ENCODE measurements at regions not wholly inside any gene's neighbourhood (a gene's known extent, or its start where the extent isn't known, plus 50 kb on each side); places are given as distances from the start of the nearest gene placed in this dataset.
A peak's percentile ranks its signal among the peaks of the same experiment; 100 is the strongest.

DNA sequence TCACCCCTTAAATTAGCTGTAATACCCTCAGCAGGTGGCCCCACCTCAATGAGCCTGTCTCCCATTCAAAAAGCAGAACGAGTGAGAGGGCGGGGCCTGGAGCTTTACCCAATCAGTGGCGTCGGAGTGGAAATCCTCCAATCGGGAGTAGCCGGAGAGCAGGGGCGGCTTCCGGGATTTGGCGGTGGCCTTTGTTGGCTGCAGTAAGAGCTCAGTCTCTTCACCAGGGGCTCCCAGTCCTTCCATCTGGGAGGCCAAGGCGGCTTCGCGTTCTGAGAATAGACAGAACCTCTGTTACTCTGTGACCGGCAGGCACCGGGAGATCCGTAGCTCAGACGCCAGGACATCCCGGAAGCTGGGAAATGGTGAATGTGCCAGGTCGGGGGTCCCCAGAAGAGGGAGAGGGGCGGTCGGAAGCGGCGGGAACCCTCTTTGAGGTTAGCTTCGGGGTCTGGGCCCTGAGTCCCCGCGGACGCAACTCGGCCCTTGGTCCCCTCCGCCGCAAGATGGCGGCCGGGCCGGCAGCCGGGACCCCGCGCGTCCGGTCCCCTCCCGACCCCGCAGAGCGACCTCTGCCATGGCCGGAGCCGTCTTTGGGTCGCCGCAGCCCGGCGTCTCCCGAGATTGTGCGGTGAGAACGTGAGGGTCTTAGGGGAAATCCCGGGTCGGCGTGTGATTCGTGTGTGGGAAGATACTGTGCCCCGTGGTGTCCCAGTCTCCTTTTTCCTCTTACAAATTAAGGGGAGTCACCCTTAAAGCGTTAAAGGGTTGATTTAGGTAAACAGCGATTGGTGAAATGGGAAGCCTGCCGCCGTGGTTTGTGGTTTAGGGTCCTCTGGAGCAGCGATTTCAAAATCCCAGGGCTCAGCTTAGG is 160.3 kb upstream of the ZNF267 start:
- Histone ChIP-seq H3K27ac (ENCODE audit: low read depth in 2 of 2, low read length in 2 of 2) (peak overlapping the region; percentile 93 to 95), H3K9ac (ENCODE audit: low read length in 3 of 3) (peak overlapping the region; percentile 63 to 94 (median 93)), H3K27me3 (ENCODE audit: control insufficient read depth, insufficient read depth, low read length) (no peaks in the 10 kb centered on the region), H3K4me1 (ENCODE audit: control insufficient read depth in 2 of 3, insufficient read depth in 2 of 3, low read depth in 1 of 3, low read length in 3 of 3) (peaks cover 3 to 21% (median 7%) of the 10 kb centered on the region in 3 donors), H3K4me3 (ENCODE audit: low read length in 3 of 3) (peak overlapping the region; percentile 65 to 95 (median 90)), H3K9me3 (ENCODE audit: control insufficient read depth in 2 of 3, insufficient read depth in 1 of 3, low read length in 3 of 3) (no peaks in the 10 kb centered on the region), H3K36me3 (ENCODE audit: control insufficient read depth in 2 of 3, insufficient read depth in 3 of 3, low read length in 3 of 3) (peaks cover 0 to 6% (median 0%) of the 10 kb centered on the region in 3 donors)
- intact Hi-C loops (cut with DNase I): no loop called here
- FAIRE-seq: peak; percentile 59
- DNase-seq: peak; percentile 95 to 98 (median 97)
- TF ChIP-seq, protein P1, sequence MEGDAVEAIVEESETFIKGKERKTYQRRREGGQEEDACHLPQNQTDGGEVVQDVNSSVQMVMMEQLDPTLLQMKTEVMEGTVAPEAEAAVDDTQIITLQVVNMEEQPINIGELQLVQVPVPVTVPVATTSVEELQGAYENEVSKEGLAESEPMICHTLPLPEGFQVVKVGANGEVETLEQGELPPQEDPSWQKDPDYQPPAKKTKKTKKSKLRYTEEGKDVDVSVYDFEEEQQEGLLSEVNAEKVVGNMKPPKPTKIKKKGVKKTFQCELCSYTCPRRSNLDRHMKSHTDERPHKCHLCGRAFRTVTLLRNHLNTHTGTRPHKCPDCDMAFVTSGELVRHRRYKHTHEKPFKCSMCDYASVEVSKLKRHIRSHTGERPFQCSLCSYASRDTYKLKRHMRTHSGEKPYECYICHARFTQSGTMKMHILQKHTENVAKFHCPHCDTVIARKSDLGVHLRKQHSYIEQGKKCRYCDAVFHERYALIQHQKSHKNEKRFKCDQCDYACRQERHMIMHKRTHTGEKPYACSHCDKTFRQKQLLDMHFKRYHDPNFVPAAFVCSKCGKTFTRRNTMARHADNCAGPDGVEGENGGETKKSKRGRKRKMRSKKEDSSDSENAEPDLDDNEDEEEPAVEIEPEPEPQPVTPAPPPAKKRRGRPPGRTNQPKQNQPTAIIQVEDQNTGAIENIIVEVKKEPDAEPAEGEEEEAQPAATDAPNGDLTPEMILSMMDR (IDR thresholded peaks at IDR 0.05; ENCODE audit: borderline replicate concordance, extremely low read depth, insufficient read depth): no peak

DNA sequence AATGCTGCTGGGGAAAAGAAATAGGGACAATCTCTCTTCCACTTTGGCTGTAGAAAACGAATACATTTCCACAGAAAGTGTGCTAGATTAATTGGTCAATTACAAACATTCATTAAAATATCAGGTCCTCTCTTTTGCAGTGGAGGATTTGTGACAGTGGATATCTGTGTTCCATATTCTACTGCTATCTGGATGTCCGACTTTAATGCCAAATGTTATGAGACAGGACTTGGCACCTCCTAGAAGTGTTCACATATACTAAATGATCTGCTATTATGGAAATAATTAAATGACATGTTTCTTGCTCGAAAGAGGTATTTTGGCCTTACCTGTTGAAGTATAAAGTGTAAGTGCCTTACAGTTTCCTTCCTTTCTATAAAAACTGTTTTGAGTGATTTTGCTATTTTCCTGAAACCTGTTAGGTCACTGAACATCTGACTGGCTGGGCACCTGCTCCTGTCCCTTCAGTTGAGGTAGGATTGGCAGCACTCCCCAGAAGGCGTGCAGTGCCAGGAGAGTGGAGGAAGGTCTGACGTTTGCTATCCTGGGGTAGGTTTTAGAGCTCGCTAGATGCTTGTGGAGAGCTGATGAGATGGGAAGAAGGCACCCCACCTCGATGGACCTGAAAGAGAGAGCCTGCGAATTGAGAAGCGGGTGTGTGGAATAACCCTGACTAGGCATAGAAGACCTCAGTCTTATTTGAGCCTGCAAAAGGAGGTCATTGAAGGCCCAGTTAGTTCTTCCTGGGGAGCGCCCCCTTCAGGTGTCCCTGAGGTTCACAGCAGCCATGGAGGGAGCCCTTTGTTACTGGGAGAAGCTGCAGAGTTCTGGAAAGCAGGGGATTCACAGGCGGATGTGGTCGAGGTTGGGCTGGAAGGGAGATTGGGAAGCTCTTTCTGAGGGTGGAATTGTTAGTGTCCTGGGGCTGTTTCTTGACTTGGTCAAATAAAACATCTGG is 159.4 kb upstream of the ZNF267 start:
- DNase-seq (peak in 1 of 5 donors; percentile 6), FAIRE-seq (no peak)
- H3K9me3 ChIP-seq (ENCODE audit: control insufficient read depth in 2 of 3, insufficient read depth in 1 of 3, low read length in 3 of 3): no peaks in the 10 kb centered on the region
- TF ChIP-seq, protein P1 (IDR thresholded peaks at IDR 0.05; ENCODE audit: borderline replicate concordance, extremely low read depth, insufficient read depth): peak; percentile 14
- peak overlapping the region; percentile 63 to 94 (median 93) for H3K9ac ChIP-seq (ENCODE audit: low read length in 3 of 3)
- H3K27me3 ChIP-seq (ENCODE audit: control insufficient read depth, insufficient read depth, low read length): no peaks in the 10 kb centered on the region
- H3K4me3 ChIP-seq (ENCODE audit: low read length in 3 of 3): peak overlapping the region; percentile 65 to 95 (median 90)
- peaks cover 3 to 27% (median 7%) of the 10 kb centered on the region in 3 donors for H3K4me1 ChIP-seq (ENCODE audit: control insufficient read depth in 2 of 3, insufficient read depth in 2 of 3, low read depth in 1 of 3, low read length in 3 of 3)
- H3K36me3 ChIP-seq (ENCODE audit: control insufficient read depth in 2 of 3, insufficient read depth in 3 of 3, low read length in 3 of 3): no peaks in the 10 kb centered on the region
- intact Hi-C loops (cut with DNase I): no loop called here
- H3K27ac ChIP-seq (ENCODE audit: low read depth in 2 of 2, low read length in 2 of 2): peak overlapping the region; percentile 93 to 95

DNA sequence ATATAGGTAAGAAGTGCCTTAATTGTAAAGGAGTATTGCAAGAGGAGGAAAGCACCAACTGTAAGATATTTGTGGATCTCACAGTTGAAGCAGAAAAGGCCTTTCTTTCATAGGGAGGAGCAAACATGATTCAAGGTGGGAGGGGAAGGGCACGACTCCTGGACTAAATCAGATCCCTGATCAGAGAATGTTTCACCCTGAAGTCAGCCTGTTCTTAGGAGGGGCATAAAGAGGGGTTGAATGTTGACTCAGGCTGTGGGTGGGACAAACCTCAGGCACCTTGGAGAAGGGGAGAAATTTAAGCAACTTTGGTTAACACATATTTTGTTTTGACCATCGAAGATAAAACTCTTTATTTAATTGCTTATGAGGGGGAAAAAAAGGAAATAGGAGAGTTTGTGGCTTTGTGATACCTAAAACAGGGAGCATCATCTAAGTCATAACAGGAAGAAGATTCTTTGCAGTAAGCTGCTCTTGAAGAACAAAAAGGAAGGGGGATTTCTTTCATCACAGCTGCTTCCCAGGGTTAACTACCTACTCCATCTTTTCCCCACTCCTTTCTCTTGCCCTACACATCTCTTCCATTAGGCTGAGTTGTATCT is 158.6 kb upstream of the ZNF267 start:
- no peak for FAIRE-seq
- no peaks in the 10 kb centered on the region for H3K27me3 ChIP-seq (ENCODE audit: control insufficient read depth, insufficient read depth, low read length)
- intact Hi-C loops (cut with DNase I): no loop called here
- TF ChIP-seq, protein P1 (IDR thresholded peaks at IDR 0.05; ENCODE audit: borderline replicate concordance, extremely low read depth, insufficient read depth): no peak
- H3K9me3 ChIP-seq (ENCODE audit: control insufficient read depth in 2 of 3, insufficient read depth in 1 of 3, low read length in 3 of 3): no peaks in the 10 kb centered on the region
- H3K4me3 ChIP-seq (ENCODE audit: low read length in 3 of 3): peak overlapping the region in 2 of 3 donors; percentile 14 to 90
- H3K4me1 ChIP-seq (ENCODE audit: control insufficient read depth in 2 of 3, insufficient read depth in 2 of 3, low read depth in 1 of 3, low read length in 3 of 3): peaks cover 3 to 27% (median 7%) of the 10 kb centered on the region in 3 donors
- H3K9ac ChIP-seq (ENCODE audit: low read length in 3 of 3): no peak overlapping the region
- H3K27ac ChIP-seq (ENCODE audit: low read depth in 2 of 2, low read length in 2 of 2): no peak overlapping the region
- no peaks in the 10 kb centered on the region for H3K36me3 ChIP-seq (ENCODE audit: control insufficient read depth in 2 of 3, insufficient read depth in 3 of 3, low read length in 3 of 3)
- no peak for DNase-seq

Data from kidney (tissue), 13 donors.